Rectal smooth muscle tissue (tissue), 1 donor: ENCODE measurements at regions not wholly inside any gene's neighbourhood (a gene's known extent, or its start where the extent isn't known, plus 50 kb on each side); places are given as distances from the start of the nearest gene placed in this dataset.
"Not testable (repeated sequence)": the region's sequence is repeated elsewhere in the genome, so short reads cannot be mapped to it uniquely, and the experiment has no call there.

Experiments
- H3K27ac ChIP-seq: one replicate; pipeline ENCODE4 v1.7.0; 2013; ENCODE audit warnings: low read depth, low read length, inconsistent platforms
- H3K27me3 ChIP-seq: one replicate; pipeline ENCODE4 v1.7.0; 2013; ENCODE audit warnings: low read length; ENCODE audit not compliant: control insufficient read depth, insufficient read depth
- H3K36me3 ChIP-seq: one replicate; pipeline ENCODE4 v1.7.0; 2013; ENCODE audit warnings: low read length; ENCODE audit not compliant: control insufficient read depth, insufficient read depth
- H3K4me1 ChIP-seq: one replicate; pipeline ENCODE4 v1.7.0; 2013; ENCODE audit warnings: low read length; ENCODE audit not compliant: control insufficient read depth, insufficient read depth
- H3K4me3 ChIP-seq: one replicate; pipeline ENCODE4 v1.7.0; 2013; ENCODE audit warnings: low read length
- H3K9ac ChIP-seq: one replicate; pipeline ENCODE4 v1.7.0; 2013; ENCODE audit warnings: low read length

GRCh38 chr10:34010228-34010627 lies 675.8 kb upstream of the NRP1 start:
- H3K9ac ChIP-seq, H3K4me3 ChIP-seq: not testable (repeated sequence)

GRCh38 chr10:34008656-34009055 lies 674.2 kb upstream of the NRP1 start:
- H3K9ac ChIP-seq, result no peak overlapping the region
- no peak overlapping the region for H3K4me3 ChIP-seq
- H3K36me3 ChIP-seq, result no peaks in the 10 kb centered on the region
- no peak overlapping the region for H3K27ac ChIP-seq
- no peaks in the 10 kb centered on the region for H3K4me1 ChIP-seq
- no peaks in the 10 kb centered on the region for H3K27me3 ChIP-seq

More at GRCh38 chr10:34010228-34010627, 675.8 kb upstream of the NRP1 start:
- not testable (repeated sequence) for H3K27me3 ChIP-seq, H3K36me3 ChIP-seq, H3K4me1 ChIP-seq, H3K27ac ChIP-seq

- Histone ChIP-seq H3K4me3 (no peak overlapping the region), H3K9ac (no peak overlapping the region), H3K27me3 (no peaks in the 10 kb centered on the region), H3K27ac (no peak overlapping the region), H3K4me1 (no peaks in the 10 kb centered on the region), H3K36me3 (no peaks in the 10 kb centered on the region)
Measured at GRCh38 chr10:34006471-34006870, 672.0 kb upstream of the NRP1 start.

DNA sequence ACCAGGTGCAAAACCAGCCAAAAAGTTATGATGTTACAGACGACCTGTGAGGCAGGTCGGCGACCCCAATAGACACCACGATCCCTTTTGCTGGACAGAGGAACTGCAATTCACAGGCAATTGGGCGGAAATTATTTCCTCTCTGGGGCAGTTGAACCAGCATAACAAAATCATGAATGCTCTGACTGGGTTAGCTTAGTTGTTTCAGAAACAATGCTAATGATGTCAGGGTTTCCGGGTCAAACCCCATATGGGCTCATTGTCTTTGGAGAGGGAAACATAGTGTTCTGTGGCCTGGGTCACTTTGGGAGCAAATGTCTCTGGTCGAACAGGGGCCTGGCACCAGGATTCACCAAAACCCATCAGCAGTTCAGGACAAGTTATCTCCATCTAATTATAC lies 669.1 kb upstream of the NRP1 start:
- Histone ChIP-seq H3K36me3 (no peaks in the 10 kb centered on the region), H3K27ac (no peak overlapping the region), H3K4me1 (no peaks in the 10 kb centered on the region), H3K27me3 (no peaks in the 10 kb centered on the region), H3K4me3 (no peak overlapping the region), H3K9ac (no peak overlapping the region)

GRCh38 chr10:34002896-34003295 lies 668.4 kb upstream of the NRP1 start:
- Histone ChIP-seq H3K4me1 (no peaks in the 10 kb centered on the region), H3K36me3 (no peaks in the 10 kb centered on the region), H3K27ac (no peak overlapping the region), H3K4me3 (no peak overlapping the region), H3K27me3 (no peaks in the 10 kb centered on the region), H3K9ac (no peak overlapping the region)

GRCh38 chr10:34001831-34002230 lies 667.4 kb upstream of the NRP1 start:
- Histone ChIP-seq H3K36me3 (no peaks in the 10 kb centered on the region), H3K27me3 (no peaks in the 10 kb centered on the region), H3K4me1 (no peaks in the 10 kb centered on the region), H3K9ac (no peak overlapping the region), H3K27ac (no peak overlapping the region), H3K4me3 (no peak overlapping the region)

DNA sequence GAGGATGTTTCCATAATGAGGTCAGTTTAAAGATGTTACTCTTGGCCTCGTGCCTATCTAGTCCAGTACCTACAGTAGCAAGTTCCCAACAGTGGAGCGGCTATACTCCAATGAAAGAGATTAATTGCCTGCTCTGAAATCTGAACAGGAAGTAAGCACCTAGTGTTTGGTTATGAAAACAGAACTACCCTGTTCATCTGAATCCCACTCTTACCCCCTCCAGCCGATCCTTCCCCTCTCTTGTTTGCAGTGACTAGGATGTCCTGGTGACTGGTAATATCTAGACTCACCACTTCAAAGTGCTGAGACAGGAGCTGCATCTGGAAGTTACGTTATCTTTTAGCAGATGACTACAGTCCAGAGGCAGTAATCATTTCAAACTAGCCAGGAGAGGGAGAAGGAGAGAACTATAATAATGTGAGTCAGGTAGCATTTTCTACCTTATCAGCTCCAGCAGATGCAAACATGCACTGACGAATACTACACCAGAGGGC lies 666.7 kb upstream of the NRP1 start:
- Histone ChIP-seq H3K36me3 (no peaks in the 10 kb centered on the region), H3K4me3 (no peak overlapping the region), H3K27ac (no peak overlapping the region), H3K4me1 (no peaks in the 10 kb centered on the region), H3K27me3 (no peaks in the 10 kb centered on the region), H3K9ac (no peak overlapping the region)

GRCh38 chr10:33993917-33994316 lies 659.5 kb upstream of the NRP1 start:
- no peaks in the 10 kb centered on the region for H3K4me1 ChIP-seq
- no peak overlapping the region for H3K4me3 ChIP-seq

DNA sequence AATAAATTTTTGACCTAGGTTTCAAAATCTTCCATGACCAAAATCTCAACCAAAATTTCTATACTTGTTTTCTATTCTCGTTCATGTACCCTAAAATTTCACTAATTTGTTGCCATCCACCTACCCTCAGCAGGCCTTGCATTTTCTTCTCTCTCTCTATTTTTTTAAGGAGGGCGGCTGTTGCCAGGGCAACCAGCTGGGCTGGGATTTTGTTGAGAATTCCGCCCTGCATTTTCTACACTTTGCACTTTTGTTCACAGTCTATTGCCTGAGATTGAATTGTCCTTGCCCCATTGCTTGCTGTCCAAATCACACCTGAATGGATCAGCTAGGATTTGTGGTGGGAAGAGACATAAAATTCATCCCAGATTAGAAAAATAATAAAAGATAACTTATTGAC lies 657.5 kb upstream of the NRP1 start:
- H3K9ac ChIP-seq, result no peak overlapping the region
- H3K4me1 ChIP-seq, result no peaks in the 10 kb centered on the region
- H3K4me3 ChIP-seq, result no peak overlapping the region
- H3K27me3 ChIP-seq, result no peaks in the 10 kb centered on the region
- H3K36me3 ChIP-seq, result no peaks in the 10 kb centered on the region
- no peak overlapping the region for H3K27ac ChIP-seq

More at GRCh38 chr10:33993917-33994316, 659.5 kb upstream of the NRP1 start:
- H3K36me3 ChIP-seq, result no peaks in the 10 kb centered on the region
- no peaks in the 10 kb centered on the region for H3K27me3 ChIP-seq
- no peak overlapping the region for H3K27ac ChIP-seq
- no peak overlapping the region for H3K9ac ChIP-seq

- H3K27me3 ChIP-seq, result no peaks in the 10 kb centered on the region
- H3K9ac ChIP-seq, result no peak overlapping the region
- H3K4me3 ChIP-seq, result no peak overlapping the region
- H3K36me3 ChIP-seq, result no peaks in the 10 kb centered on the region
- H3K4me1 ChIP-seq, result no peaks in the 10 kb centered on the region
- H3K27ac ChIP-seq, result no peak overlapping the region
Measured at GRCh38 chr10:33986515-33986914, 652.0 kb upstream of the NRP1 start.

DNA sequence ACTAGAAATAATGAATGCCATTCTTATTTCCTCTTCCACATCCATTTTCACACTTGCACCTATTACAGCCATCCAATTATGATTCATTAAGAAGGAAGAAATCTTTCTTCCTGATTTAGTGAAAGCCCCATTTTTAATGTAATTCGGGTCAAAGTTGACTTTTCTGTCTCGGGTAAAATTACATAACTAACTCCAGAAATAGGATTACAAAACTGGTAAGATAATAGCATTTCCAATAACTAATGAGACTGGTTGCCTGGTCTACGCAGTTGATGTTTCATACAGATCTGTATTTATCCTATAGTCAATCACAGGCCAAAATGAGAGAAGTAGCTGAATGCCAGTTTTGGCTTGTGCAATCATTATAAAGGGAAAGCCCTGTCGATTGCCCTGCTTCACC lies 651.5 kb upstream of the NRP1 start:
- Histone ChIP-seq H3K9ac (no peak overlapping the region), H3K27ac (no peak overlapping the region), H3K27me3 (no peaks in the 10 kb centered on the region), H3K4me1 (no peaks in the 10 kb centered on the region), H3K4me3 (no peak overlapping the region), H3K36me3 (no peaks in the 10 kb centered on the region)

GRCh38 chr10:33982995-33983394 lies 648.5 kb upstream of the NRP1 start:
- Histone ChIP-seq H3K36me3 (no peaks in the 10 kb centered on the region), H3K27ac (no peak overlapping the region), H3K4me1 (no peaks in the 10 kb centered on the region), H3K9ac (no peak overlapping the region), H3K27me3 (no peaks in the 10 kb centered on the region), H3K4me3 (no peak overlapping the region)

- Histone ChIP-seq H3K27me3 (no peaks in the 10 kb centered on the region), H3K9ac (no peak overlapping the region), H3K4me1 (no peaks in the 10 kb centered on the region), H3K27ac (no peak overlapping the region), H3K4me3 (no peak overlapping the region), H3K36me3 (no peaks in the 10 kb centered on the region)
Measured at GRCh38 chr10:33981301-33981700, 646.8 kb upstream of the NRP1 start.
